ENCODE measurements at regions not wholly inside any gene's neighbourhood (a gene's known extent, or its start where the extent isn't known, plus 50 kb on each side); places are given as distances from the start of the nearest gene placed in this dataset.

DNA sequence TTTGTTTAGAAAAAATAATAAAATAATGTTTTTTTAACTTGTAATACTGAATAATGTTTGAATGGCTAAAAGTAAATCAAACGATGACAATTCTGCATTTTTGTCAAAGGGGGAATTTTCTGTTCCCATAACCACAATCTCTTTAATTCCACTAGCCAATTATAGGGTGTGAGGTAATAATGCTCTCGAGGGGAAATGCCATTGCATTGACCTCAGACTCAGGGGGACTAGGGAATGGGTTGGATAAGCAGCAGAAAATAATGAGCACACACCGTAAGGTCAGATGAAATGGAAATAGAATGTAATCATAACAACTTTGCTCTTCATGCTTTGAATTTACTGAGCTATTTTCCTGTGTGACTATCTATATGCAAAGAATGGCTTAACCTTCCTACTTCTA is 584.7 kb downstream of the RFPL4B start:
- no peak overlapping the region for H3K27ac ChIP-seq
- H3K36me3 ChIP-seq: no peaks in the 10 kb centered on the region
- H3K4me1 ChIP-seq: peaks cover 0 to 6% of the 10 kb centered on the region in 2 donors
- TF ChIP-seq, protein P1, sequence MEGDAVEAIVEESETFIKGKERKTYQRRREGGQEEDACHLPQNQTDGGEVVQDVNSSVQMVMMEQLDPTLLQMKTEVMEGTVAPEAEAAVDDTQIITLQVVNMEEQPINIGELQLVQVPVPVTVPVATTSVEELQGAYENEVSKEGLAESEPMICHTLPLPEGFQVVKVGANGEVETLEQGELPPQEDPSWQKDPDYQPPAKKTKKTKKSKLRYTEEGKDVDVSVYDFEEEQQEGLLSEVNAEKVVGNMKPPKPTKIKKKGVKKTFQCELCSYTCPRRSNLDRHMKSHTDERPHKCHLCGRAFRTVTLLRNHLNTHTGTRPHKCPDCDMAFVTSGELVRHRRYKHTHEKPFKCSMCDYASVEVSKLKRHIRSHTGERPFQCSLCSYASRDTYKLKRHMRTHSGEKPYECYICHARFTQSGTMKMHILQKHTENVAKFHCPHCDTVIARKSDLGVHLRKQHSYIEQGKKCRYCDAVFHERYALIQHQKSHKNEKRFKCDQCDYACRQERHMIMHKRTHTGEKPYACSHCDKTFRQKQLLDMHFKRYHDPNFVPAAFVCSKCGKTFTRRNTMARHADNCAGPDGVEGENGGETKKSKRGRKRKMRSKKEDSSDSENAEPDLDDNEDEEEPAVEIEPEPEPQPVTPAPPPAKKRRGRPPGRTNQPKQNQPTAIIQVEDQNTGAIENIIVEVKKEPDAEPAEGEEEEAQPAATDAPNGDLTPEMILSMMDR (IDR thresholded peaks at IDR 0.05): no peak
- H3K9me3 ChIP-seq: no peaks in the 10 kb centered on the region
- no peak for DNase-seq (ENCODE audit: low spot score)
- H3K27me3 ChIP-seq: no peaks in the 10 kb centered on the region
- no peak overlapping the region for H3K4me3 ChIP-seq

DNA sequence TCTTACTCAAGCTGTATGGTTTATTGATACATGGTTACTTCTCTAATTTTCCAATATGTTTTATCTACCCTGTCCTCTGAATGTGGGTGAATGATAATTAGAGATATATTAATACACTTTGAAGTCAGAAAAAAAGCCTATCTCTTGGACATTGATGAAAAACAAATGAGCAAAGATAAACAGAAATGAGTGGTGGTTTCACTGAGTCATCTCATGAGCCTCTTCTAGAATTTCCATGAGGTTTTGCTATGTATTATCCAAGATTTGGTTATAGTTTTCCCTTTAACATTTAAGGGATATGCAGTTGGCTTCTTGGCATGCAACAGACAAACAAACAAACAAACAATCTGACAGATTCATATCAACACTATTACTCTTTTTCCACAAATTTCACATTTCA is 586.8 kb downstream of the RFPL4B start:
- H3K36me3 ChIP-seq: no peaks in the 10 kb centered on the region
- no peak overlapping the region for H3K27ac ChIP-seq
- DNase-seq (ENCODE audit: low spot score): no peak
- H3K27me3 ChIP-seq: no peaks in the 10 kb centered on the region
- no peak overlapping the region for H3K4me3 ChIP-seq
- peaks cover 0 to 6% of the 10 kb centered on the region in 2 donors for H3K4me1 ChIP-seq
- no peaks in the 10 kb centered on the region for H3K9me3 ChIP-seq
- TF ChIP-seq, protein P1 (IDR thresholded peaks at IDR 0.05): no peak

GRCh38 chr6:112934433-112935327 is 587.5 kb downstream of the RFPL4B start:
- Histone ChIP-seq H3K4me1 (peaks cover 0 to 10% of the 10 kb centered on the region in 2 donors), H3K4me3 (no peak overlapping the region), H3K9me3 (no peaks in the 10 kb centered on the region), H3K27ac (no peak overlapping the region), H3K36me3 (no peaks in the 10 kb centered on the region), H3K27me3 (no peaks in the 10 kb centered on the region)
- no peak for DNase-seq (ENCODE audit: low spot score)
- TF ChIP-seq, protein P1 (IDR thresholded peaks at IDR 0.05): no peak

GRCh38 chr6:112935402-112936078 is 588.4 kb downstream of the RFPL4B start:
- H3K36me3 ChIP-seq: no peaks in the 10 kb centered on the region
- H3K4me3 ChIP-seq: no peak overlapping the region
- TF ChIP-seq, protein P1 (IDR thresholded peaks at IDR 0.05): no peak
- no peak overlapping the region for H3K27ac ChIP-seq
- no peak for DNase-seq (ENCODE audit: low spot score)
- peaks cover 0 to 17% of the 10 kb centered on the region in 2 donors for H3K4me1 ChIP-seq
- no peaks in the 10 kb centered on the region for H3K27me3 ChIP-seq
- H3K9me3 ChIP-seq: no peaks in the 10 kb centered on the region

DNA sequence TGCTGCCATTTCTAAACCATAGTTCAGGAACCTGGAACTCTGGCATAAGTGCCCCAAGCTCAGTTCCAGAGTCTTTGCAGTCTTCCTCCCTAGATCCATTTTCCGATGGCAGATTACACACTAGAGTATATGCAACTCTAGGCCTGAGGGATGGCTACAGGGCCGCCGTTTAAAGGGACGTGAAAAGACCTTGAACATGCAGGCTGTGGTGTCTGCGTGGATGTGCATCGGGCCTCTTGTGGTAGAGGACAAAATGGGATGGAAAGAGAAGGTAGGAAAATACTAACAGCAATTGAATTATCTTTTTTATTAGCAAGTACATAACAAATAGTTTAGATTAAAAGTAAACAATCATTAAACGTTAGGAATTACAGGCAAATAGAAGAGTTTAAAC is 588.9 kb downstream of the RFPL4B start:
- no peak overlapping the region for H3K27ac ChIP-seq

More for the DNA sequence above, 588.9 kb downstream of the RFPL4B start:
- Histone ChIP-seq H3K27me3 (no peaks in the 10 kb centered on the region), H3K9me3 (no peaks in the 10 kb centered on the region), H3K4me1 (peaks cover 0 to 17% of the 10 kb centered on the region in 2 donors), H3K4me3 (no peak overlapping the region), H3K36me3 (no peaks in the 10 kb centered on the region)
- TF ChIP-seq, protein P1 (IDR thresholded peaks at IDR 0.05): no peak
- DNase-seq (ENCODE audit: low spot score): no peak
